ENCODE measurements at regions not wholly inside any gene's neighbourhood (a gene's known extent, or its start where the extent isn't known, plus 50 kb on each side); places are given as distances from the start of the nearest gene placed in this dataset.

DNA sequence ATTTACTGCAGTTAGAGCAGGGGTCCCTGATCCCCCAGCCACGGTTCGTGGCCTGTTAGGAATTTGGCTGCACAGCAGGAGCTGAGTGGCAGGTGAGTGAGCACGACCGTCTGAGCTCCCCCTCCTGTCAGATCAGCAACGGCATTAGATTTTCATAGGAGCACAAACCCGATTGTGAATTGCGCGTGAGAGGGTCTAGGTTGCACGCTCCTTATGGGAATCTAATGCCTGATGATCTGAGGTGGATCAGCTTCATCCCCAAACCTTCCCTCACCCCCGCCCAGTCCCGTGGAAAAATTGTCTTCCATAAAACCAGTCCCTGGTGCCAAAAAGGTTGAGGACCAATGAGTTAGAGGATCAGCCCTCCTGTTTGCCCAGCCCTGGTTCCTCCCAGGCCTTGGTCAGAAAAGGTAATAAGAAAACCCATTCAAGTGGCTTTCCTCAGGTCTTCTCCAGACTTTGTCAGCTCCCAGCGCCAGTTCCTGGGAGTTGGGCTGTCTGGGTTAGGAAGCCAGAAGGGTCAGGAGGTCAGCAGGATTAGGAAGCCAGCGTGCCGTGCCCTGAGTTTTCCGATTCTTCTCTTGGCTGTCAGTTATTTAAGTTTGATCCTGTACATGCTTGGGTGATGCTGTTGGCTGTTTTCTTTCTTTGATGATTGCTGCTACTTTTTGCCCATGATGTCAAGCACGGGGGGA, 139.9 kb upstream of the PMEPA1 start:
- DNase-seq (ENCODE audit: low read depth in 2 of 2), result no peak

- DNase-seq (ENCODE audit: low read depth in 2 of 2), result no peak
Observed at GRCh38 chr20:57849121-57849520, 139.3 kb upstream of the PMEPA1 start.

DNA sequence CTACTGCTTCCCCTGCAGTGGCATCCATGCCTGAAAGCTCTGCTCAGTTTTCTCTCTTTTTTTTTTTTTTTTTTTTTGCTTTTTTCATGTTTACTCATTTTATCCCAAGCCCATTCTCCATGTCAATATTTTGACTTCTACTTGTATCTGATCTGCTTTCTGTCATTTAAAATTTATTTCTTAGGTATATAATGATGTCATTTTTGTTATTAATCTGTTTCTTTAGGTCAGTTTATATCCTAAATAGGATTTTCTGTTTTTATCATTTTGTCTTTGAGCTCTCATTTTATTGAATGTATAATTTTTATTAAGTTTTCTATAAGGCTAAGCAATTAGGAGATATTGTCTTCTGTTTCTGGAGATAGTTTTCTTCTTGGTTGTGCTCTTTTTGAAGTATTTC, 138.5 kb upstream of the PMEPA1 start:
- no peak for DNase-seq (ENCODE audit: low read depth in 2 of 2)

- DNase-seq (ENCODE audit: low read depth in 2 of 2), result no peak
Observed at GRCh38 chr20:57847104-57847503, 137.3 kb upstream of the PMEPA1 start.

DNA sequence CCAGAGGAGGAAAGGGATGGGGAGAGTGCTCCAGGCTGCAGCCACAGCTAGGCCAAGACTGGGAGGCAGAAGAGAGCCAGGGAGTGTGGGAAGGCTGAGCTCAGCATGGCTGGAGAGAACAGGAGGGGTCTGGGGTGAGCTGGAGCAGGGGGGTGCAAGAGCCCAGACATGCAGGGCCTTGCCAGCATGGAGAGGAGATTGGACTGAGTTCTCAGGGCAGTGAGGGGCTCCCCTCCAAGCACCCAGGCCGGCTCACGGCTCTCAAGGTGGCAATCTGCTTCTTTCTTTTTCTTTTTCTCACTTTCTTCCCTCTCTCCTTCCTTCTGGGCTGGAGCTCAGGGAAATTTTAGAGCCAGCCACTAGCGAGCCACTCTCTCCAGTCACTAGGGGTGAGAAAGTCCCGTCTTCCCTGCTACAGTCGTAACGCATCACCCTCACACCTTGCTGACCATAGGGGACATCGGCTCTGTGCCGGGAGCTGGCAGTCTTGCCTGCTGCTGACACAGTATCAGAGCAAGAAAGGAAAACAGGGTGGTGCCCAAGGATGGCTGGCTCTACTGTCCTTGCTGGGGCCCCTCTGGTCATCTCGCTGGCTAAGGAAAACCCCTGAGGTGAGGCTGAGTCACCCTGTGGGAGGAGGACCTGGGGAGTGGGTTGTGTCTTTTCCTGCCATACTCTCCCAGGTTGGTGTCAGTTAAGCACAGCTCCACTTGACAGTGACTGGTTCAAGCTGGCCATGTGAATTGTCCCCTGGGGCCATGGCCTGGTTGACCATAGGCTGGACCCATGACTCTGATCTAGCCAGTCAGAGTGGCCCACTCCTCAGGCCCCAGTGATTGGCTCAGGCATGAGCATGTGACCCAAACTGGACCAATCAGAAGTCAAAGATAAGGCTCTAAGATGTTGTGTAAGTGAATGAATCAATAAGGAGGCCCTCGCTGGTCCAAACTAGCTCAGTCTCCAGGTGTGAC, 135.1 kb upstream of the PMEPA1 start:
- no peak for DNase-seq (ENCODE audit: low read depth in 2 of 2)

- DNase-seq (ENCODE audit: low read depth in 2 of 2), result no peak
Observed at GRCh38 chr20:57843941-57844625, 134.3 kb upstream of the PMEPA1 start.

DNA sequence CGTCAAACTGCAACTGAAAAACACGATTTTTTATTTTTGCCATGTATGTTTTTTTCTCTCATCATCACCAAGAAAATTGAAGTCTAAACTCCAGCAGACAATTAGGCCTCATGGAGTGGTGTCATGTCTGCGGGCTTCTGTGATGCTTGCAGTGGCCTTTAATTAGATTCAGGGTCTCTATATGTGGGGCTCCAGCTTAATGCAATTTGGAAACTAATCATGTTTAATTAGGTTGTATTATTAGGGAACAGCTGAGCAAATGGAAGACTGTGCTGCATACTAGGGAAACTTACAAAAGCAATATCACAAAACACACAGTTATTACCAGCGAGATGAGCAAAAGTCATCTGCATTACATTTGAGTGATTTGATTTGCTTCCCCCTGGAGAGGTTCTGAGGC, 132.9 kb upstream of the PMEPA1 start:
- DNase-seq (ENCODE audit: low read depth in 2 of 2), result no peak

DNA sequence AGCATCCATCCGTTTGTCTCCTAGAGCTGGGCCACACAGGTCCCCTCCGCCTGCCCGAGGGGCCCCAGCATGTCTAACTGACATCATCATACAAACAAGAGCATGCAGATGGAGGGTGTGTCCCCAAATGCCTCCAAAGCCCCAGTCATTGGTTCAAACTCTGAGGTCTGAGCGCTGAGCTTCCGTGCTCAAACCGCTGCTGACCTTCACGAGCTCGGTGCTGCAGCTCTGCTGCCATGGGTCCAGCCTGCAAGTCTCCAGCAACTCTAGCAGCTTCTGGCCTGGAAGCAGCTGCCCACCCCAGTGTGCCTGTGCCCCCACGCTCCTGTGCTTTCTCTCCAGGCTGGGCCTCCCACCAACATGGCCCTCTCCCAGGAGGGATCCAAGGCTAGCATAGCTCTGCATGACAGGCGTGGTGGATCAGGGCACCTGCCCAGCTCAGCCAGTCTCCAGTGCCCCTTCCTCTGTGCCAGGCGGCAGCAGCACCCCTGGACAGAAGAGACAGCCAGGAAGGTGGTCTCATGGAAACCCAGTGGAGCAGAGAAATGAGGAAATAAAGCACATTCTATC, 131.6 kb upstream of the PMEPA1 start:
- DNase-seq (ENCODE audit: low read depth in 2 of 2), result no peak

DNA sequence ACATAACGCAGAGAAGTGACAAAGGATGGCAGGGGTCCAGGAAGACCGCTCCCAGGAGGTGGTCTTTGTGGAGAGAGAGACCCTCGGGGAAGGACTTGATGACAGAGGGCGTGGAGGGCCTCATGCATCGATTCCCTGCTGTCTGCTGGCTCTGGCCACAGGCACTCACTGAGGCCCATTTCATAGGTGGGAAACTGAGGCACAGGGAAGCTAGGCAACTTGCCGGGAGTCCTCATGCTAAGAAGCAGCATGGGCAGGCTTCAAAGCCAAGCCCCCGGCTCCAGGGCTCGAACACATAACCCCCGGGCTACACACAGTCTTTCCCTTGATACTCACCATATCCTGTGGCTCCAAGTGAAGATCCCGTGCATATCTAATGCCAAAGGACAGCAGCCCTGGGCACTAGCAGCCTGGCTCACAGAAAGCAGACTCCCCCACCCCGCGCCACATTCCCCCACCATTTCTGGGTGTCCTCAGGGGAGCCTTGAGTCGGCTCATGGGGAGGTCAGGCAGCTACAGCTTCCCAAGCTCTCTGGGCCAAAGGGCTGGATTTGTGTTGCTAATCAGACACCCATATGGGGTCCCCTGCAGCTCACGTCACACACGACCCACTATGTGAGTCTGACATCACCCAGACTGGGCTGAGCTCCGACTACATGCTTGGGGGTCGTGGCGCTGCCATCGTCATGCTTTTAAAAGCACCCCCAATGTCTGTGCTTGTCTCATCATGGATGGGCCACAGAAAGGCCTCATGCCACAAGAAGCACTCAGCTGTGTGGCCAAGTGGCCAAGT, 130.9 kb upstream of the PMEPA1 start:
- DNase-seq (ENCODE audit: low read depth in 2 of 2), result no peak

DNA sequence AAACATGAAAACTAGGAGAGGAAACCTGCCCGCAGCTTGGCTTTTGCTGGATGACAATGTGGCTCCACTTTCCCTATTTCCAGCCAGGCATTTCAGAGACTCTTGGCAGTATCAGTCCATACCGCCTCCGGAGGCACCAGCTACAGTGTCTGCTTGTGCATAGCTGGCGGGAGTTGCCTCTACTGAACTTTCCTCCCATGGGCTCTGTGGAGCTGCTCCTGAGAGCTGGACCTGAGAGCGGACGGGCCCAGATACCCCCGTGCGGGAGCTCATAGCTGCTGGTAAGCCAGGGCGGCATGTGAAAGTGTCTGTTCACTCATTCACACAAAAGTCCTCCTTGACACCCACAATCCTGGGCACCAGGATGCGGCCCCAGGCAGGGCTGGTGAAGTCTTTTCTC, 130.3 kb upstream of the PMEPA1 start:
- DNase-seq (ENCODE audit: low read depth in 2 of 2), result no peak

DNA sequence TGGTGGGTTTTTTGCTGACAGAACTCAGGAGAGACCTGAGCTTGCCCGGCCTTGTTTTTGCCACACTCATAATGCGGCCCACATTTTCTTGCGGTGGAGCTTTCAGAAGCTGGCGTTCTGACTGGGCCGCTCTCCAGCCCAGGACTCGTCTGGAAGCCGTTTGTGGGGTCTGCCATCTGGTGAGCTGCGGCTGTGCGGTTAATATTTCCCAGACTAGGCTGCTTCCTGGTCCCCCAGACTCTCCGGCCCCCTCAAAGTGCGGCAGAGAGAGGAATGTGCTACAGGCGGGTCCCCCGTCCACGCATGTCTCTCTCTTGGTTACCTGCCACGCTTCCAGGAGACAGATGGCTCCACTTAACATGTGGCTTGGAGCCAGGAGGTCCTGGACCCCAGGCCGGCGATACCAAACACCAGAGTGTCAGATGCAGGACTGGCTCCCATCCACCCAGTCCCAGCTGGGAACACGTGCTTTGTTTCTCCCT, 128.9 kb upstream of the PMEPA1 start:
- DNase-seq (ENCODE audit: low read depth in 2 of 2), result no peak

GRCh38 chr20:57837208-57838035, 127.6 kb upstream of the PMEPA1 start:
- no peak for DNase-seq (ENCODE audit: low read depth in 2 of 2)

GRCh38 chr20:57835588-57836455, 126.0 kb upstream of the PMEPA1 start:
- no peak for DNase-seq (ENCODE audit: low read depth in 2 of 2)

GRCh38 chr20:57835074-57835452, 125.2 kb upstream of the PMEPA1 start:
- no peak for DNase-seq (ENCODE audit: low read depth in 2 of 2)

DNA sequence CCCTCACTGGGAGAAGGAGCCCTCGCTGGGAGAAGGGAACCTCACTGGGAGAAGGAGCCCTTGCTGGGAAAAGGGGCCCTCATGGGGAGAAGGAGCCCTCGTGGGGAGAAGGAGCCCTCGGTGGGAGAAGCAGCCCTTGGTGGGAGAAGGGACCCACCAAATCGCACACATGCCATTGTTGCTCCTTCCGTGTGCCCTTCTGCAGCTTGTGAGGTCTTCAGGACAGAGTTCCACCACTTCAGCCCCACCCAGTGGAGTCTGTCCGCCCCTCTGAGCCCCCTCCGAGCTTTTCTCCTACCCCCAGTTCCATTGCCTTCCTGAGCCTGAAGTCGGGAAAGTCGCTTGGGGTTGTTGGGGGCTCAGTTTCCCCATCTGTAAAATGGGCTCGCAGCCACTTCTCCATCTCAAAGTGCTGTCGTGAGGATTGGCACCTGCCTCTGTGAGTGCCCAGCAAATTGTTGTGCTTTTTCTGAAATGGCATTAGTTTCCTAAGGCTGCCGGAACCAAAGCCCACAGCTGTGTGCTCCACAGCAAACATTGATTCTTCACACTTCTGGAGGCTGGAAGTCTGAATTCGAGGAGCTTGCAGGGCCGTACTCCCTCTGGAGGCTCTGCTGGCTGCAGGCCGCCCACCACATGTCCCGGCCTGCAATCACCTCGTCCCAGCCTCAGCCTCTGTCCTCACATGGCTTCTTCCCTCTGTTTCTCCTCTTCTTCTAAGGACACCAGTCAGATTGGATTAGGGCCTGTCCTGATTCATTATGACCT, 124.7 kb upstream of the PMEPA1 start:
- no peak for DNase-seq (ENCODE audit: low read depth in 2 of 2)

- no peak for DNase-seq (ENCODE audit: low read depth in 2 of 2)
Observed at GRCh38 chr20:57831993-57832585, 122.3 kb upstream of the PMEPA1 start.

GRCh38 chr20:57831326-57831992, 121.6 kb upstream of the PMEPA1 start:
- DNase-seq (ENCODE audit: low read depth in 2 of 2), result no peak

DNA sequence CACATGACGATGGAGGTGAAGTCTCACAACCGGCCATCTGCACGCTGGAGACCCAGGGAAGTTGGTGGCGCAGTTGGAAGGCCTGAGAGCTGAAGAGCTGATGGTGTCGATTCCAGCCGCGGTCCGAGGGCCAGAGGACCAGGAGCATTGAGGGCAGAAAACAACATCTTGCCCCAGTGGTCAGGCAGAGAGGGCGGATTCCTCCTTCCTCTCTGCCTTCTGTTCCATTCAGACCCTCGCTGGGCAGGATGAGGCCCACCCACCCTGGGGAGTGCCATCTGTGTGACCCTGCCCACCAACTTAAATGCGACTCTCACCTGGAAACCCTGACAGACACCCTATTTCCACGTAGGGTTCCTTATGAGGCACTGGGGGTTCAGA, 120.7 kb upstream of the PMEPA1 start:
- DNase-seq (ENCODE audit: low read depth in 2 of 2), result no peak

Data from stimulated activated CD4-positive, alpha-beta T cell treated with anti-CD3 and anti-CD28 coated beads, Interleukin-12 subunit alpha, Interleukin-12 subunit beta, amount 100 ng/mL, for 24 hours (primary cell).